ENCODE measurements at regions not wholly inside any gene's neighbourhood (a gene's known extent, or its start where the extent isn't known, plus 50 kb on each side); places are given as distances from the start of the nearest gene placed in this dataset.

DNA sequence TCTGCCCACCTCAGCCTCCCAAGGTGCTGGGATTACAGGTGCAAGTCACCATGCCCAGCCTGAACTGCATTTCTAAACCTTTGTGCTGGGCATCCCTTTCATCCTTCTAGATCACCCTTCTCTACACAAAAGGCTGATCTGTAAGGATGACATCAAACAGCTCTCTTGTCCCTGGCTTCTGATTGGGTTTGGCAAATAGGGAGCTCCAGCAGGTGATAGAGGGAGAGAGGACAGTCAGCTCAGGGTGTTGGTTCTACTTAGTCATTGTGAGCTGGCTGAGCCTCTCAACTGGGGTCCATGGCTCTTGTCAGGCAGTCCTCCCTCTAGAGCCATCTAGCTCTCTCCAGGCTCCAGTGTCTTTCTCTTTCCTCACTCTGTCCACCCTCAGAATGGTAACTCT lies 237.6 kb upstream of the JARID2 start:
- TF ChIP-seq, protein P1, sequence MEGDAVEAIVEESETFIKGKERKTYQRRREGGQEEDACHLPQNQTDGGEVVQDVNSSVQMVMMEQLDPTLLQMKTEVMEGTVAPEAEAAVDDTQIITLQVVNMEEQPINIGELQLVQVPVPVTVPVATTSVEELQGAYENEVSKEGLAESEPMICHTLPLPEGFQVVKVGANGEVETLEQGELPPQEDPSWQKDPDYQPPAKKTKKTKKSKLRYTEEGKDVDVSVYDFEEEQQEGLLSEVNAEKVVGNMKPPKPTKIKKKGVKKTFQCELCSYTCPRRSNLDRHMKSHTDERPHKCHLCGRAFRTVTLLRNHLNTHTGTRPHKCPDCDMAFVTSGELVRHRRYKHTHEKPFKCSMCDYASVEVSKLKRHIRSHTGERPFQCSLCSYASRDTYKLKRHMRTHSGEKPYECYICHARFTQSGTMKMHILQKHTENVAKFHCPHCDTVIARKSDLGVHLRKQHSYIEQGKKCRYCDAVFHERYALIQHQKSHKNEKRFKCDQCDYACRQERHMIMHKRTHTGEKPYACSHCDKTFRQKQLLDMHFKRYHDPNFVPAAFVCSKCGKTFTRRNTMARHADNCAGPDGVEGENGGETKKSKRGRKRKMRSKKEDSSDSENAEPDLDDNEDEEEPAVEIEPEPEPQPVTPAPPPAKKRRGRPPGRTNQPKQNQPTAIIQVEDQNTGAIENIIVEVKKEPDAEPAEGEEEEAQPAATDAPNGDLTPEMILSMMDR (conservative IDR thresholded peaks at IDR 0.05; ENCODE audit: low read length) = no peak
- TF ChIP-seq EZH2phosphoT487 (IDR thresholded peaks at IDR 0.05; ENCODE audit: borderline replicate concordance, low read depth, low read length) = no peak
